ENCODE measurements at regions not wholly inside any gene's neighbourhood (a gene's known extent, or its start where the extent isn't known, plus 50 kb on each side); places are given as distances from the start of the nearest gene placed in this dataset.

DNA sequence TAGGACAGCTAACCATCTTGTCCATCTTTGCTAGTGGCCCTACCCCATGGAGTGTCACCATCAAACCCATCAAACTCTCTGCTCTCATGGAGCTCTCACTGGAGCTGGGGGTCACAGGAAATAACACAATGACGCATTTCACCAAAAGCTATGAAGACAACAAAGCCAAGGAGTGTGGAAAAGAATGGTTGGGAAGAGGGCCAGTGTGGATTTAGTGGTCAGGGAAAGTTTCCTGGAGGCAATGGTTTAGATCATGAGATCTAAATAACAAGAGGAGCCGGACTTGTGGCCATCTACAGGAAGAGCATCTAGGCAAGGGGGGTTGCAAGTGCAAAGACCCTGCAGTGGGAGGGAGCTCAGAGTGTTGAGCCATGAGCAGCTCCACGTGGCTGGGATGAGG lies 189.5 kb downstream of the BMP7 start:
- H3K27ac ChIP-seq, result no peak overlapping the region
- no peak for TF ChIP-seq ZFX (IDR thresholded peaks at IDR 0.05)
- TF ChIP-seq CTCF (conservative IDR thresholded peaks at IDR 0.05), result no peak

DNA sequence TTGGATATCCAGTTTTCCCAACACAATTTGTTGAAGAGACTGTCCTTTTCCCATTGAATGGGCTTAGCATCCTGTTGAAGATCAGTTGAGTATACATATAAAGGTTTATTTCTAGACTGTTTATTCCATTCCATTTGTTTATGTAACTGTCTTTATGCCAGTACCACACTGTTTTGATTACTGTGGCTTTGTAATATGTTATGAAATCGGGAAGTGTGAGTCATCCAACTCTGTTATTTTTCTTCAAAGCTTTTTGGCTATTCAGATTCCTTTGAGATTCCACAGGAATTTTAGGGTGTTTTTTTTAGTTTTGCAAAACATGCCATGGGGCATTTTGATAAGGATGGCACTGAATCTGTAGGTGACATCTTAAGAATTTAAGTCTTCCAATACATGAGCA lies 188.3 kb downstream of the BMP7 start:
- no peak for TF ChIP-seq ZFX (IDR thresholded peaks at IDR 0.05)
- no peak for TF ChIP-seq CTCF (conservative IDR thresholded peaks at IDR 0.05)
- H3K27ac ChIP-seq, result no peak overlapping the region

DNA sequence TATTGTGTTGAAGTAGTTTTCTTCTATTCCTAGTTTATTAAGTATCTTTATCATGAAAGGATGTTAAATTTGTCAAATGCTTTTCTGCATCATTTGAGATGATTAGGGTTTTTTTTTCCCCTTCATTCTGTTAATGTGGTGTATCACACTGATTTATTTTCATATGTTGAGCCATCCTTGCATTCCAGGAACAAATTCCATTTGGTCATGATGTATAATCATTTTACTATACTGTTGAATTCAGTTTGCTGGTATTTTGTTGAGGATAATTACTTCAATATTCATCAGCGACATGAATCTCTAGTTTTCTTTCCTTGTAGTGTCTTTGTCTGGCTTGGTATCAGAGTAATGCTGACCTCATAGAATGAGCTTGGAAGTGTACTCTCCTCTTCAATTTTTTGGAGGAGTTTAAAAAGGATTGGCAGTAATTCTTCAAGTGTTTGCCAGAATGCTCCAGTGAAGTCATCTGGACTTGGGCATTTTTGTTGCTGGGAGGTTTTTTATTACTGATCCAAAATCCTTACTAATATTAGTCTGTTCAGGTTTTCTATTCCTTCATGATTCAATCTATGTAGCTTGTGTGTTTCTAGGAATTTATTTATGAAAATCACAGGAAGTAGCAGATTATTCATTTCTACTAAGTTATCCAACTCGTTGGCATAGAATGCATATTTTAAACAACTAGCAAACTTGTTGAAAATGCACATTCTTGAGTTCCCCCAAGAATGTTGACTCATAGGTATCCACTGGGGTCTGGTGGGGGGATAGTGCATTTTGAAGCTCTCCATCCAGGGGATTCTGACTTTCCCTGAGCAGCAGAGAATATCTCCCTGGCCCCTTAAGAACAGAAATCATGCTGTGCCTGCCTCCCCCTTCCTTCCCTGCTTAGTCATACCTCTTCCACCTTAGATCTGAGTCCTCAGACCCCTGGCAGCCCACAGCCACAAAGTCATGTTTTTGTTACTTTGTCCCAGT lies 187.1 kb downstream of the BMP7 start:
- no peak overlapping the region for H3K27ac ChIP-seq
- TF ChIP-seq CTCF (conservative IDR thresholded peaks at IDR 0.05) (no peak), ZFX (IDR thresholded peaks at IDR 0.05) (no peak)

DNA sequence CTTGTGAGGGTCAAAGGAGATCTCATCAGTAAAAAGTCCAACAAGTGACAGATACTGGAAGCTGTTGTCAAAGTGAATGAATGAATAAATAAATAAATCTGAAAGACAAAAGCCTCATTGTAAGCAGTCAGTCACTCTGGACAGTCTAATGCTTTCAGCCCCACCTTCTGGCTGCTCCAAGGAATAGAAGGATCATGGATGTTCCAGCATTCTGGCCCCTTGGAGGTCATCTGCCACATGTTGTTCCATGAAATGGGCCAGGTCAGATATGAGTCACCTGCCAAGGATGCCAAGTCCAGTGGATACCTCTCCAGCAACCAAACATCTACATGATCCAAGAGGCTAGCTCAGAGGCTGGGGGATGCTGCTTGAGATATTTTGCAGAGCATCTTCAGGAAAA lies 185.6 kb downstream of the BMP7 start:
- no peak overlapping the region for H3K27ac ChIP-seq
- no peak for TF ChIP-seq ZFX (IDR thresholded peaks at IDR 0.05)
- TF ChIP-seq CTCF (conservative IDR thresholded peaks at IDR 0.05), result peak; percentile 25; the same call in 1 of the 2 replicates

- TF ChIP-seq CTCF (conservative IDR thresholded peaks at IDR 0.05) (no peak), ZFX (IDR thresholded peaks at IDR 0.05) (no peak)
- H3K27ac ChIP-seq, result no peak overlapping the region
Measured at GRCh38 chr20:57082357-57082945, 184.0 kb downstream of the BMP7 start.

- H3K27ac ChIP-seq, result no peak overlapping the region
- TF ChIP-seq ZFX (IDR thresholded peaks at IDR 0.05), result no peak
- TF ChIP-seq CTCF (conservative IDR thresholded peaks at IDR 0.05), result no peak
Measured at GRCh38 chr20:57083072-57083471, 183.4 kb downstream of the BMP7 start.

DNA sequence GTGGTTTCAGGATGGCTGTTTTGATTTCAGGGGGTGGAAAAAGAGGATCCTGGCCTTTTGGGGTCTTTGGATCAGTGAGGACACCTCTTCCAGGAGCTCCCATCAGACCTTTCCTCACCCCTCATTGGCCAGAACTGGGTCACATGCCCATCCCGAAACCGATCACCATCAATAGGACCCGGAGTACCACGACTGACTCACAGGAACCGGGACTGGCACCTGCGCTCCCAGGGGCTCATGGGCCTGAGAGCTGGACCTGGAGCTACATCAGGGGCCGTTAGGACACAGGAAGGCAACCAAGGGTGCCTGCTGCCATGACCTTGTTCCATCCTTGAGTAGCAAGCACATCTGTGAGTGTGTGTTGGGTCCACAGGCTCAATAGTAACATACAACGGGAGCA lies 180.4 kb downstream of the BMP7 start:
- no peak overlapping the region for H3K27ac ChIP-seq
- TF ChIP-seq CTCF (conservative IDR thresholded peaks at IDR 0.05), result no peak
- no peak for TF ChIP-seq ZFX (IDR thresholded peaks at IDR 0.05)
